Astrocyte (in vitro differentiated cells and primary cell): ENCODE measurements at regions not wholly inside any gene's neighbourhood (a gene's known extent, or its start where the extent isn't known, plus 50 kb on each side); places are given as distances from the start of the nearest gene placed in this dataset.

Experiments used
- DNase-seq: peaks from one replicate; pipeline ENCODE4 v3.0.0-alpha.2; 2010; ENCODE audit warnings: low read depth
- FAIRE-seq: peaks from 2 replicates; lab custom pipeline; 2011; peaks lifted over from hg19 to GRCh38; lab: Jason Lieb, UNC
- H2AFZ ChIP-seq: 2 replicates; pipeline ENCODE4 v1.6.0; 2012; ENCODE audit warnings: low read depth, low read length, inconsistent platforms
- H3K27ac ChIP-seq: 2 replicates; pipeline ENCODE4 v1.5.1; 2011; ENCODE audit warnings: low read depth, low read length, inconsistent platforms
- H3K27me3 ChIP-seq: 2 replicates; pipeline ENCODE4 v1.6.0; 2011; ENCODE audit warnings: low read length, inconsistent platforms; ENCODE audit not compliant: insufficient read depth
- H3K36me3 ChIP-seq: 2 replicates; pipeline ENCODE4 v1.5.1; 2011; ENCODE audit warnings: low read length, inconsistent platforms; ENCODE audit not compliant: insufficient read depth
- H3K4me1 ChIP-seq: 2 replicates; pipeline ENCODE4 v1.5.1; 2011; ENCODE audit warnings: low read length, inconsistent platforms; ENCODE audit not compliant: insufficient read depth
- H3K4me2 ChIP-seq: 2 replicates; pipeline ENCODE4 v1.6.0; 2012; ENCODE audit warnings: low read length, inconsistent platforms
- H3K4me3 ChIP-seq: 2 replicates; pipeline ENCODE4 v1.5.1; 2011; ENCODE audit warnings: low read depth, mild to moderate bottlenecking, low read length, inconsistent platforms; ENCODE audit not compliant: insufficient read depth
- H3K79me2 ChIP-seq: 2 replicates; pipeline ENCODE4 v1.6.0; 2012; ENCODE audit warnings: mild to moderate bottlenecking, low read length, inconsistent platforms; ENCODE audit not compliant: insufficient read depth
- H3K9ac ChIP-seq: 2 replicates; pipeline ENCODE4 v1.6.0; 2012; ENCODE audit warnings: mild to moderate bottlenecking, low read length, inconsistent platforms
- H3K9me3 ChIP-seq: 2 replicates; pipeline ENCODE4 v1.5.1; 2012; ENCODE audit warnings: low read depth, mild to moderate bottlenecking, low read length, inconsistent platforms; ENCODE audit not compliant: insufficient read depth
- H4K20me1 ChIP-seq: 2 replicates; pipeline ENCODE4 v1.6.0; 2012; ENCODE audit warnings: low read length, inconsistent platforms; ENCODE audit not compliant: insufficient read depth
- H3K27ac Mint-ChIP-seq: one replicate; pipeline ENCODE4 v1.8.0; 2021; ENCODE audit warnings: mild to moderate bottlenecking, mixed read lengths; ENCODE audit not compliant: unreplicated experiment
- H3K27me3 Mint-ChIP-seq: one replicate; pipeline ENCODE4 v1.8.0; 2021; ENCODE audit warnings: low read depth, mixed read lengths; ENCODE audit not compliant: unreplicated experiment
- H3K36me3 Mint-ChIP-seq: one replicate; pipeline ENCODE4 v1.8.0; 2021; ENCODE audit warnings: low read depth, mixed read lengths; ENCODE audit not compliant: unreplicated experiment
- H3K4me1 Mint-ChIP-seq: one replicate; pipeline ENCODE4 v1.8.0; 2021; ENCODE audit warnings: low read depth, mixed read lengths; ENCODE audit not compliant: unreplicated experiment
- H3K4me3 Mint-ChIP-seq: one replicate; pipeline ENCODE4 v1.8.0; 2021; ENCODE audit warnings: mild to moderate bottlenecking, moderate library complexity, mixed read lengths; ENCODE audit not compliant: unreplicated experiment
- H3K9me3 Mint-ChIP-seq: one replicate; pipeline ENCODE4 v1.8.0; 2021; ENCODE audit warnings: mild to moderate bottlenecking, mixed read lengths; ENCODE audit not compliant: unreplicated experiment
- CTCF ChIP-seq: IDR thresholded peaks from 2 replicates; pipeline ENCODE4 v1.5.1; 2011; ENCODE audit warnings: low read depth, mild to moderate bottlenecking, inconsistent platforms, low read length, moderate library complexity; ENCODE audit not compliant: insufficient read depth
- EZH2 ChIP-seq: IDR thresholded peaks from 2 replicates; pipeline ENCODE4 v1.6.1; 2012; ENCODE audit warnings: mild to moderate bottlenecking, low read length, inconsistent platforms; ENCODE audit not compliant: insufficient read depth

GRCh38 chr1:148318904-148319242, 164.2 kb downstream of the PPIAL4G start:
- H3K9me3 ChIP-seq = no peaks in the 10 kb centered on the region
- H3K4me3 ChIP-seq = peak overlapping the region; percentile 54
- H3K4me3 Mint-ChIP-seq = peak overlapping the region; percentile 79
- H3K9ac ChIP-seq = peak overlapping the region; percentile 39
- no peaks in the 10 kb centered on the region for H3K36me3 ChIP-seq
- H3K4me2 ChIP-seq = peak overlapping the region; percentile 88
- FAIRE-seq (no peak), DNase-seq (no peak)
- H3K27me3 ChIP-seq = peaks cover 10% of the 10 kb centered on the region
- no peaks in the 10 kb centered on the region for H3K79me2 ChIP-seq
- H3K27ac Mint-ChIP-seq = peak overlapping the region; percentile 21
- TF ChIP-seq CTCF = no peak
- TF ChIP-seq EZH2 = no peak
- H2AFZ ChIP-seq = peak overlapping the region; percentile 88
- H4K20me1 ChIP-seq = no peaks in the 10 kb centered on the region
- no peaks in the 10 kb centered on the region for H3K9me3 Mint-ChIP-seq
- H3K27me3 Mint-ChIP-seq = peaks cover 37% of the 10 kb centered on the region
- H3K36me3 Mint-ChIP-seq = no peaks in the 10 kb centered on the region
- H3K4me1 Mint-ChIP-seq = peaks cover 9% of the 10 kb centered on the region
- H3K27ac ChIP-seq = no peak overlapping the region
- H3K4me1 ChIP-seq = peaks cover 17% of the 10 kb centered on the region

GRCh38 chr1:148318123-148318903, 164.8 kb downstream of the PPIAL4G start:
- peaks cover 2% of the 10 kb centered on the region for H3K9me3 Mint-ChIP-seq
- FAIRE-seq (no peak), DNase-seq (no peak)
- no peaks in the 10 kb centered on the region for H4K20me1 ChIP-seq
- H3K27ac Mint-ChIP-seq = peak overlapping the region; percentile 21
- H3K9me3 ChIP-seq = no peaks in the 10 kb centered on the region
- no peak overlapping the region for H3K27ac ChIP-seq
- H3K79me2 ChIP-seq = no peaks in the 10 kb centered on the region
- peaks cover 10% of the 10 kb centered on the region for H3K27me3 ChIP-seq
- peak overlapping the region; percentile 54 for H3K4me3 ChIP-seq
- H3K36me3 Mint-ChIP-seq = no peaks in the 10 kb centered on the region
- TF ChIP-seq EZH2 (no peak), CTCF (no peak)
- H3K27me3 Mint-ChIP-seq = peaks cover 37% of the 10 kb centered on the region
- peak overlapping the region; percentile 39 for H3K9ac ChIP-seq
- H3K36me3 ChIP-seq = no peaks in the 10 kb centered on the region
- peaks cover 17% of the 10 kb centered on the region for H3K4me1 ChIP-seq
- H3K4me1 Mint-ChIP-seq = peaks cover 9% of the 10 kb centered on the region
- H3K4me2 ChIP-seq = peak overlapping the region; percentile 88
- H3K4me3 Mint-ChIP-seq = peak overlapping the region; percentile 79
- H2AFZ ChIP-seq = peak overlapping the region; percentile 88
